Activated CD4-positive, alpha-beta T cell treated with anti-CD3 and anti-CD28 coated beads, Interleukin-2, amount 50 U/mL, for 16 hours (primary cell): ENCODE measurements at regions not wholly inside any gene's neighbourhood (a gene's known extent, or its start where the extent isn't known, plus 50 kb on each side); places are given as distances from the start of the nearest gene placed in this dataset.
"Not testable (repeated sequence)": the region's sequence is repeated elsewhere in the genome, so short reads cannot be mapped to it uniquely, and the experiment has no call there.

Experiments
- DNase-seq: peaks from one replicate; pipeline ENCODE4 v3.0.0-alpha.2; 2020

DNA sequence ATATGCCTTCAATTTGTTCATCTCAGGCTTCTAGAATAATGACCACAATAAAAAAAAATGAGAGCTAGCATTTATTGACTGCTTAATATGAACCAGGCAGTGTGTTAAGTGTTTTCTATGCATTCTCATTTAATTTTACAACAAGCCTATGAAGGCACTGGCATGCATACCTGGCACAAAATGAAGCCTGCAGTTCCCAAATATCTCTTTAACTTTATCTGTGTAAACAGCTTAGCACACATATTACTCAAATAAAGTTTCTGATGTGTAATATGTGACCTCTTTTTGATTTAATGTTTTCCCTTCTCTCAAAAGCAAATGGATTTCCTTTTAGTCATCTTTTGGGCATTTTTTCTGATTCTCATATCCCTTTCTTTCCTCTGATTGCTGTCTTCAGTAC lies 671.8 kb downstream of the PCDH7 start:
- no peak for DNase-seq

DNA sequence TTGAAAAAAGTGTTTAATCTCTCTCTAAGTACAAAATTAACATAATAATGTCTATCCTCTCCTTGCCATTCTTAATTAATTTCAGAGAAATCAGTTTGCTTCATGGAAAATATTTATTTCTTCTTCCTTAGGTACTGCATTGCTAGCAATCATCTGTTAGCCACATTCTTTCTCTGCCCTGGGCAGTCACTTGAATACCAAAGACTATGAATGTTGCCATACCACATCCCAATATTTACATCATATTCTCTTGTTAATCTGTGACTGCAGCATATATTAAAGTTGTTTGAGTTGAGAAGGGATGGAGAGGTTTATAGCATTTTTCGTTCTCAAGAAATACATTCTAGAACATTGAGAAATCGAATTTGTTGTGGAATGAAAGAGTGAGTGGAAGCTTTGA lies 672.8 kb downstream of the PCDH7 start:
- no peak for DNase-seq

DNA sequence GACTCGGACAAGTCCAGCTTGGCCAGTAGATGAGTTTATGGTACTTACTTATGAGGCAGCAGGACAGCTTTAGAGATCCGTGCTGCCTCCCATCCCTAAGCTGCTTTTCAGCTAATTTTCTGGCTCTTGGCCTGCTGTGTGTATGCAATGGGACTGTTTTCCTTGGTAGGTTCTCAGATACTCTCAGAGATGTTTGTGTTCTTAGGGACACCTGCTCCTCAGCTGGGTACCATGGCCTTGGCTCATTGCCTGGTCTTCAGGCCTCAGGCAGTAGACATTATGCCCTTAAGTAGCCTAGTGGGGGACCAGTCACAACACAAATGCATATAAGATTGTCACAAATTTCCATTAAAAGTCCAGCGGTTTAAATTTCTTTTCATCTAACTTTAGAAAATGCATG lies 688.0 kb downstream of the PCDH7 start:
- no peak for DNase-seq

DNA sequence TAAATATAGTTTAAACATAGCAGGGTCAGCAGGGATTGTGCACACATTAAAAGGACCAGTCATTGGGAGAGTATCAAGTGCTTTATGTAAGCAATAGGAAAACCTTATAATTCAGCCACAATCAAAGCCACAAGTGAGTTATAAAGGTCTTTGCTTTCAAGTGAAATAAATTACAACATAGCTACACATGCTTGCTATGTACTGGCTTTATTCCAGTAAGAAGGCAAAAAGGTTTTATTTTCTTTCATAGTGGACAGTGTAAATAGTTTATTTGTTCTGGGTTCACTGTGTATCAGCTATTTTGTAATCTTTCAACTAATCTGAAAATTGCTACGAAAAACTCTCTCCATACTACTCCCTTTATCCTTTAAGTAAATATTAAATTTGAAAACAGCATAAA lies 691.4 kb downstream of the PCDH7 start:
- DNase-seq = no peak

DNA sequence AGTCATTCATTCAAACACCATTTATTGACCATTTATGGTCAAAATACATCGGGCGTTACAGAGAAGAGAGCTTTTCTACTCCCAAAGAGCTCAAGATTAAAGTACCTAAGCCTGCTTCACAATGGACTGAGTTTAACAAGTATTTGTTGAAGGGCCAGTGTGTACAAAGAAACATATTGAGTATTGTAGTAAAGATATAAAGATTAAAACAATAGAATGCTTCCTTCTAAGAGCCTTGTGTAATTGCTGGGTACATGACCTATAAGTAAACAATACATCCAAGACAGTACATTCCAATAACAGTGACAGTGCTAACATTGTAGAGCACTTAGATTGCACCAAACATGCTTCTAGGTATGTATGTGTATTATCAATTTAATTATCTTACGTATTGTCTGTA lies 695.5 kb downstream of the PCDH7 start:
- DNase-seq = no peak

DNA sequence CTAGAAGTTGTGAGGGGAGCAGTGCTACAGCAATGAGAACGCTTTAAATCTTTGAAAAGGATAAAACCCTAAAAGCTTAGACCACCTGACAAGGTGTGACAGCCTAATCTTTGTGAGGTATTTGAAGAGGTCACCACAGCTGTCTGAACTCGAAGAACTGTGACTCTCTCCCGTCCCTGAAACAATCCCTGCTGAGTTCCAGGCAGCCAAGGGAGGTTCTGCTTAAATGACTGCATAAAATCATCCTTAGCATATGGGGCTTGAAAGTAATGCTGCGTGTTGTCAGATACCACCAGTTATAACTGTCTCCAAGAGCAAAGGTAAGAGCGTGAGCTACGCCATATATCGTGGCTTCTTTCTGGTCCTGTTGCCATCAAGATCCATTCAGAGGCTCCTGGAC lies 696.3 kb downstream of the PCDH7 start:
- DNase-seq = no peak

DNA sequence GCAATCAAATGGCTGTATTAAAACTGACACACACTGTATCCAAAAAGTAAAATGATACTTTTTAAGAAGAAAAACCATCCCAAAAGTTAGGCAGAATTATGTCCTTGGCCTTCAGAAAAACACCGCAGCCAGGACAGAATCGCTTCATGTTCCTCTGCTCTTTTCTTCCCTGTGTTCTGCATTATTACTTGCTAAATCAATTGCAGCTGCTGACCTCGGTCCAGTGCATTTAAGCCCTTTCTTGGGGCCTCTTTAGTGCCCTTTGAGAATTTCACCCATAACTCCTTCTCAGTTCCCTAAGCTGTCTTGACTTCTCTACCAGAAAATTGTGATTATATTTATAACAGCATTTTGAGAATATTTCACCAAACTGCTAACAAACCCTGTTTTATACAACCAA lies 696.9 kb downstream of the PCDH7 start:
- DNase-seq = no peak

DNA sequence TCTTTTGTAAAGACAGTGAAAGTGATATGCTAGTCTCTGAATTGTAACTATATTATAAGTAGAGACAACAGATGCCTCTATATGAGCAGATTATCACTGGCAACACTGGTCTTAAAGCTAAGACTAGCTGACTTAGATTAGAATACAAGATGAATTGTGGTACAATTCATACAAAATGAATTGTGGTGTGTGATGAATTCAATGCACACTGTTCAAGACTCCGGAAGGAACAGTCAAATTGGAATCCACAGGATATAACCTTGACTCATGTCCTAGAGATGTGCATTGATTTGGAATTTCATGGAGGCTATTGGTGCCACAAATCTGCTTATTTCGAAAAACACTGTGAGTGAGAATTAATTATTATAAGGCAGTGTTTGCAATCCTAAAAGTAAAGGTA lies 701.8 kb downstream of the PCDH7 start:
- DNase-seq = no peak

DNA sequence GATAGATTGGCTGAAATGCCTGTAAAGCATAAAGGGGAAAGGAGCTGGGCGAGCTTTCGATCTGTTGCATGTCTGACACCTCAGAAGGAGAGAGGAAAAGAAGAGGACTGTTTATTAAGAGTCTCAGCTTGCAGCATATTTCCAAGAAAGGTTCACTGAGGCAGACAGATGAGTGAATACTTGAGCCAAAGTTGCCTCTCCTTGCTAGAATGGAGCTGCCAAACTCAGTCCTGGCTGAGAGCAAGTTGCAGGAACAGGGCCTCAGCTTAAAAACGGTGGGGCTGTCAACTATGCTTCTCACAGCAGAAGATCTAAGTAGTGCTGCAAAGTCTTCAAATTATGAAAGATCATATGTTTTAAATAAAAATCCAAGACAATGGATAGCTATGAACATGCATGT lies 707.5 kb downstream of the PCDH7 start:
- no peak for DNase-seq

DNA sequence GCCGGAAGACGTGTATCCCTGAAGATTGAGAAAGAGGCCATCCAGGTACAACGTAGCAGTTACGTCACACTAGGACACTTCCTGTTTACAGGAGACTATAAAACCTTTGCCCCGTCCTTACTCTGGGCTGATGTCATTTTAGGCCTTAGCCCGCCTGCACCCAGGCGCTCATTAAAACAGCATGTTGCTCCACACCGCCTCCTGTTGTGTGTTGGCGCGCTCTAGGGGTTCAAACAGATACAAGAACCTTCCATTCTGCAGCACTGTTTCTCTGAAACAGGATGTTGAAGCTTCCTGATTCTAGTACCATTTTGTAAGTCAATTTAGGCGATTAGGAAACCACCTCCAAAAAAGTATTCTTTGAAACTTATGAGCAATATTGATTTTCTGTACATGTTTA lies 722.1 kb downstream of the PCDH7 start:
- DNase-seq = no peak

DNA sequence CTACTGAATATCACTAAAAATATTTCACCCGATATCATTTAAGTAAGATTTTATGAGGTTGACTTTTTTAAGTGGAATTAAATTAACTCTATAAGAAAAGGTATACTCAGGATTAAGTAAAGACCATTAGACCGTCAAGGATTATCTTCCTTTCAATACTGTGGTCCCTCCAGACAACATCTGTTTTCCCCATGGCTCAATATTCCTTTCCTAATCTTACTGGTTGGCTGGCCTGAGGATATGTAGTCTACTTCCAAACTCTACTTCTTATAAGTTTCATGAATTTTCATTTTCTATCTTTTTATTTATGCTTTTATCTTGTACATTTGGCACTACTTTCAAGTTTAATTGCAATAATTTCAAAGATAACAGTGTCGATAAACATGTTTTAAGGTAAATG lies 725.4 kb downstream of the PCDH7 start:
- no peak for DNase-seq

DNA sequence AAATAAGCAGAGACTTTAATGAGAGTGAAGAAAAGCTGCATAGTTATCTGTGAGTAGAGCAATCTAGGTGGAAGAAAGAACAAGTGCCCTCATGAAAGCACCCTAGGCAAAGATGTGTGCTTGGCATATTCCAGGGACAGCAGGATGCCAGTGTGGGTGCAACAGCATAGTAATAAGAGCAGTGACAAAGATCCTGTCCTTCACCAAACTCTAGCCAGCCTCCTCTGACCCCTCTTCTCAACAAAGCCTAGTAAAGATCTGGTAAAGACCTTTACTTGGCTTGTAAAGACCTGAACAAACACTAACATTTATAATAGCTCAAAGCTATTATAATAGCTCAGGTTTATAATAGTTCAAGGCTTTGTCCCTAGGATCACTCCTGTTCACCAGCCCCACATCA lies 735.4 kb downstream of the PCDH7 start:
- DNase-seq = no peak

DNA sequence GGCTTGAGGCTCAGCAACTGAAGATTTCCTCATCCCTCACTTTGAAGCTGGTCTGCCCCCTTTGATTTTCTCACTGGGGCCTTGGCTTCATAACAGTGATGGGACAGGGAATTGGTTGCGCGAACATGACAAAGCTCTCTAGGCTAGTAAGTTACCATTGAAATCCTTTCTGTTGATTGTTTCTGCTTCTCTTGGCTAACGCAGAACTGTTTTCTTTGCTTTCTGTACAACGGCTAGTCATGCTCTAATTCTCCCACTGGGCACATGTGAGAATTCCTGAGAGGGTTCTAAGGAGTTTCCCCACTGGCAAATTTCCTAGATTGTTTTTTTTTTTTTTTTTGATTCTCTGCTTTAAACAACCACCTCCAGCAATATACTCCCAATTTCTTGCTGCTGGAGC lies 738.6 kb downstream of the PCDH7 start:
- DNase-seq = no peak

DNA sequence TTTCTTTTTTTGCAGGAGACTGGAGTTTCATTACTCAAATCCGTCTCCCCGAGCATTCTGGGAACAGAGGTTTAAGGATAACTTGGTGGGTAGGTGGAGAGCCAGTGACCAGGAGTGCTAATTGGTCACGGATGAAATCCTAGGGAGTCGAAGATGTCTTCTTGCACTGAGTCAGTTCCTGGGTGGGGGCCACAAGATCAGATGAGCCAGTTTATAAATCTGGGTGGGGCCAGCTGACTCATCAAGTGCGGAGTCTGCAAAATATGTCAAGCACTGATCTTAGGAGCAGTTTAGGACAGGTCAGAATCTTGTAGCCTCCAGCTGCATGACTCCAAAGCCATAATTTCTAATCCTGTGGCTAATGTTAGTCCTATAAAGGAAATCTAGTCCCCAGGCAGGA lies 741.3 kb downstream of the PCDH7 start:
- DNase-seq = no peak

DNA sequence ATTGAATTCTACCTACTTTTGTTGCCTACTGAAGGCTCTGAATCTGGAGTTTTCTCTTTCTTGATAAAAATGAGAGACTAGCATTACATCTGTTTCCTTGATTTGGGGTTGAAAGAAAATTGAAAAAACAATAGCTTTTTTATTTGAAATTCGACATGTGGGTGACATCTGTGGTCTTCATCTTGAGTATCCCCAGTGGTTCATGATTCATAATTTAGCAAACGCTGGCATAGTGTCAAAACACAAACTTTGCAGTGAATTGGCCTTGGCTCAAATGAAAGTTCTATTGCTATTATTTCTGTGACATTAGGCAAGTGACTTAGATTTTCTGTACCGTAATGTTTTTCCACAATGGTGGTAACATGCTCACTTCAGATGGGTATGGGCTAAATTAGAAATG lies 747.6 kb downstream of the PCDH7 start:
- no peak for DNase-seq

DNA sequence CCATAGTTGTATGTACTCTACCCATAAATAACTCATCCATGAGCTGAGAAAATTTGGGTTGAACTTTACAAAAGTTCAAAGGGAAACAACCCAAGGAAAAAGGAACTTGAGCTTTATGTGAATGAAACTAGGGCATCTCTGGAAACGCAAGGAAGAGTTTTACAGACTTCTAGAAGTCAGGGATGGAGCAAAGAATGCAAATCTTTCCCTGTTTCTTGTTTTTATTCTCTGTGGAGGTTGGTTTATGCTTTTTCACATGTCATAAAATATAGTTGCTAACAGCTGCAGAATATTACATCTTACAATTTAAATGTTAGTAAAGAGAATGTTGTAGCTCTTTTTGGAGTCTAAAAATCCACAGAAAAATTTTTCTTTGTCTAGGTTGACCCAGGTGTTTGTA lies 754.1 kb downstream of the PCDH7 start:
- DNase-seq = no peak

DNA sequence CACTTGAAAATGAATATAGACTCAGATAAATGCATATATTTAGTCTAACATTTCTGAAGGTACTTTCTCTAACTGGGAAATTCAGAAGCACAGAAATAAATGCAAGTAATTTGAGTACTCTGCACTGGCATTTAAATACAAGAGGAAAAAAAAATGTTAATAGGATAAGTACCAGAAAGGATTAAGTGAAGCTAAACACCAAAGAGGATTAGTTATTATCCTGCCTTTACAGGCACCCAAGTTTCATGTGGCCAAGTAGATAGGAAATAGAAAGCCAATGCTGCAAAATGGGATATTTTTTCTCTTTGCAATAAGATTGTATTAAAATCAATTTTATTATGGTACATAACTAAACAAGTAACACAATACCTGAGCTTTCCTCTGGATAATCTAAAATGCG lies 762.5 kb downstream of the PCDH7 start:
- no peak for DNase-seq

DNA sequence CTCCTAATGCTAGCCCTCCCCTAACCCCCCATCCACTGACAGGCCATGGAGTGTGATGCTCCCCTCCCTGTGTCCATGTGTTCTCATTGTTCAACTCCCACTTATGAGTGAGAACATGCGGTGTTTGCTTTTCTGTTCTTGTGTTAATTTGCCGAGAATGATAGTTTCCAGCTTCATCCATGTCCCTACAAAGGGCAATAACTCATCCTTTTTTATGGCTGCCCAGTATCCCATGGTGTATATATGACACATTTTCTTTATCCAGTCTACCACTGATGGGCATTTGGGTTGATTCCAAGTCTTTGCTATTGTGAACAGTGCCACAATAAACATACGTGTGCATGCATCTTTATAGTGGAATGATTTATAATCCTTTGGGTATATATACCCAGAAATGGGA lies 779.0 kb downstream of the PCDH7 start:
- not testable (repeated sequence) for DNase-seq

DNA sequence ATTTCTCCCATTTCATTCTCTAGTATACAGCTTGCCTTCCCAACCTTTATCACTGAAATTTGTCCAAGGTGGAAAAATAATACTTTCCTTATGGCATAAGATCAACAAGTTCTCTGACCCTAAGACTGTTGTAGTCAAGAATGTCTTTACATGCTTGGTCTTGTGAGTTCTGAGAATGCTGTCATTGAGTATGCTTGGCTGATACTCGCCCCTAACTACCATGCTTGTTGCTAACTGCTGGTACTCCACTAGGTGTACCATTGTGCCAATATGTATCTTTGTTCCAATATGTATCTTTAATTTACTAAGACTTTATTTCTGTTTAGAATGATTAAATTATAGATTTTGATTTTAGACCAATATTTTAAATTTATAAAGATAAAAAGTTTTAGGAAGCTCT lies 796.4 kb downstream of the PCDH7 start:
- no peak for DNase-seq

DNA sequence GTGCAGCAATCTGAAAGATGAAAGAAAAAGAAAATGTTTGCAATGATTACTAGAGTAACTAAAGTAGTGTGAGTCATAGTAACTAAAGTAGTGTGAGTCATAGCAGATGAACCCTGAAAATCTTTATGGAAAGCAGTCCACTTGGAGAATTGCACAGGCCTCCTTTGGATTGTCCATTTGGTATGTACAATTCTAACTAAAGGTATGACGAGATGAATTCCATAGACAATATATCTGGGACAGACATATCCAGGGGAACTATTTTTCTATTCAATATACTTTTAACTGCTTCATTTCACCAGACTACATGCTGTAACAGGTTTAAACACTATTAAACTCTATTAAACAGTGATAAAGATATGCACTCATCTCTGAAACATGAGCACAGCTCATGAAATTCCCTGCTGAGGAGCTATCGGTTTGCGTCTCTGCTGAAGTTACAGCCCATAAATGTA lies 798.7 kb downstream of the PCDH7 start:
- no peak for DNase-seq

DNA sequence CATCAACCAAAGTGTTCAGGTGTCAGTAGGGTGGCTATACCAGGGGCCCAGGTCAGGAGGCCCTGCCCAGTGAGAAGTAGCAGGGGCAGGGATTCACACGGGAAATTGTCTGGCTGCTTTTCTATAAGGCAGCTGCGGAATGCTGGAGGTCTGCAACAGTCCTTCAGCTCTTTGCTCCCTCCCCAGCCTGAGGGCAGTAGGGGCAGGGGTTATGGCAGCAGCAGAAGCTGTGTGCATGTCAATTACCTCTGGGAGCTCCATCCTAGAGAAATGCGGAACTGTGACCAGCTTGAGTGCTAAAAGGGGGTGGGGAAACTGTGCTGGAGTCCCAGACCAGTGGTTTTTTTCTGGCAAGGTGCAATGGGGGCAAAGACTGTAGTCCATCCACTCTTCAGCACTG lies 810.4 kb downstream of the PCDH7 start:
- DNase-seq = no peak

DNA sequence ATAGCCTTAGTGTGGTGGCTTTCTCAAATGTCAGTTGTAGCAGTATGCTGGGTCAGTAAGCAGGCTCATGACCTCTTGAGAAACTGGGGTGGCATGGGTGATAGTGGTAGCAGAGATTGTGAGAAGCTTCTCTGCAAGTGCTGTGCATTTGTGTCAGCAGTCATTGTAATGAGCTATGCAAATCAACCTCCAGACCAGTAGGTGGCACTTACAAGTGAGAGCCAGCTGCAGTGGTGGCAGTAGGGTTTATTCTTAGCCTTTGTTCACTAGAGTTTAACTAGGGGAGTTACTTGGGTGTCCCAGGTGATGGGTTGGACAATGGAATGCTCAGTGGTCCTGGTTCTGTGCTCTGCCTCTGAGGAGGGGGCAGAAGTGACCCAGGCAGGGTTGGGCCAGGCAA lies 818.7 kb downstream of the PCDH7 start:
- DNase-seq = no peak

DNA sequence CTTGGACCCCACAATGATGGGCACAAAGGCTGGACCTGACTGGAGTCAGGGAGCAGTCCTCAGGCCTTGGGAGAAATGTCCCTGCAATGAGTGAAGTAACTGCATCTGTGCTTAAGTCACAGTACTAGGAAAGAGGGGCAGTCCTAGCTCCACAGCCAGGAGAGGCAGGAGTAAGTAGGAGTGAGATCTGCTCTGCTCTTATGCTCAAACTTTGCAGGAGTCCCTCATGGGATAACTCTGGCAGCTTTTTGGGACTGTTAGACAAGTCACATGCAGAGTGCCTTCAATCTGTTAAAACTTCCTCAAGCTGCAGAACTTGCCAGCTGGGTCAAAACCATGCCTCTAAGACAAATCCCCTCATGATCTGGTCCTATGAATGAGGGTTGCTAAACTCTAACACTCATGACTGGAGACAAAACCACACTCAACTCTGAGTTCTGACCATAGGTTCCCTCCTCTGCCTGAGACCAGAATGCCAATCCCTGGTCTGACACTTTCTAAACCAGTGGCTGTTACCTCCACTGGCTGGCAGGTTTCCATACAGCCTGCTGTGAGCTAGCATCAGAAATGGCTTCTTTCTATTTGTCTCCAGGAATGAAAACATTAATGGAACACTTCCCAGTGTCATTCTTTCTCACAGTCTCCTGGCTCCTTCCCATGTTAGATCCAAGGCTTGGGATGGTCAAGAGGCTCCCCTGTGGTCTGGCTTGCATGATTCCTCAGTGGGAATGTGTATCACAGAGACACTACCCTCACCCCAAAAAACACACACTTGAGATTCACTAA lies 819.3 kb downstream of the PCDH7 start:
- DNase-seq = no peak

DNA sequence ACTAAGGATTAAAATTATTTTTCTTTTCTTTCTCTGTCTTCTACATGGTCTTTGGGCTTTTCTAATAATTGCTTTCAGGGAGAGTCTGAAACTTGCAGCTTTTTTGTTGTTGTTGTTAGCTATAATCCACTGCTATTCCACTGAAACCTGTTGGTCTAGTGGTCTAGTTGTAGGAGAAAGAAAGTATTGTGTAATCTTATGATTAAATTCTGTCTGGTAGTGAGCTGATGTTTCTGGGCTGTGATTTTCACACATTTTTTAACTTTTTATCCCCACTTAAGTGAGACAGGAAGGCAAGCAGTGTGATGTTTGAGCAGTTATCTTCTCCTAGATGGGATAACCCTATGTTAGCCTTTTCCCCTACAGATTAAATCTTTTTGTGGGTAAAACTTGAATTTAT lies 825.2 kb downstream of the PCDH7 start:
- DNase-seq = no peak

DNA sequence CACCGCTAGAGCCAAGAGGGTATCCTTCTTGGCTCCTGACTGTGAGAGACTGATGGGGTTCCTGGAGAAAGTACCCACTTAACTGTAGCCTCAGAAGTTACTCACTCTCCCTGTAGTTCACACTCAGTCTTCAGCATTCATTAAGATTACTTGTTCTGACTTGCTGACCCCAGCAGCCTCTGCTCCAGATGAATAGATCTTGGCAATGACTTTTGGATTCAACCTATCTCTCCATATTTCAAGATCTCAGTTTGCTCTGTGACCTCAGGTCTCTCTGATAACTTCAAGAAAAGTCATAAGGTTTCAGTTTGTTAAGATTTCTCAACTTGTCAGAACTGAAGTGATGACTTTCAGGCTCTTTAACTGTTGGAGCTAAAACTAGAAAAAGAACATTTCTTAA lies 825.6 kb downstream of the PCDH7 start:
- DNase-seq = no peak

DNA sequence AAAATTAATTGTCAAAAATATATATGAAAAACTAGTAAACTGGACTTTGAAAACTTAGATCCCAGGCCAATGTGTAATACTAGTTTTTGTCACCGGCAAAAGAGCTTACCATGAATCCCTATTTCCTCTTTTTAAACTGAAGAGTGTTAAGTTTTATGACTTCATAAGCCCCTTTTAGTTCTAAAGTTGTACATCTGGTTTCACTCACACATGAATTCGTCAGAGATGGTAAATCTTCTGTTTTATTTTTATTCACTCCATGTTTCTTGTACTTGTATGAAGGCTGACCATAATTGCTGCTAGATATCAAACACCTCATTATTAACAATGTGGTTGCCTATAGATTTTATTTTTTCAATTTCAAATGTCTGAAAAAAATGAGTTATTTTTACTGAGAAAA lies 827.9 kb downstream of the PCDH7 start:
- DNase-seq = no peak
